Neural crest cell (in vitro differentiated cells): ENCODE measurements at regions not wholly inside any gene's neighbourhood (a gene's known extent, or its start where the extent isn't known, plus 50 kb on each side); places are given as distances from the start of the nearest gene placed in this dataset.

Experiments used
- DNase-seq: peaks from one replicate; pipeline ENCODE4 v3.0.0; 2021; ENCODE audit warnings: low read depth, mixed read lengths, low spot score
- H3K27ac Mint-ChIP-seq: one replicate; pipeline ENCODE4 v1.8.0; 2021; ENCODE audit warnings: mild to moderate bottlenecking, mixed read lengths; ENCODE audit not compliant: unreplicated experiment
- H3K27me3 Mint-ChIP-seq: 2 replicates; pipeline ENCODE4 v1.8.0; 2021; ENCODE audit warnings: low read depth, mild to moderate bottlenecking, mixed read lengths
- H3K36me3 Mint-ChIP-seq: 2 replicates; pipeline ENCODE4 v1.8.0; 2021; ENCODE audit warnings: low read depth, mild to moderate bottlenecking, mixed read lengths
- H3K4me1 Mint-ChIP-seq: 2 replicates; pipeline ENCODE4 v1.8.0; 2021; ENCODE audit warnings: mixed read lengths
- H3K4me3 Mint-ChIP-seq: one replicate; pipeline ENCODE4 v1.8.0; 2021; ENCODE audit warnings: mild to moderate bottlenecking, mixed read lengths
- H3K9me3 Mint-ChIP-seq: 2 replicates; pipeline ENCODE4 v1.8.0; 2021; ENCODE audit warnings: mixed read lengths
- TF ChIP-seq, protein P1 (sequence below): fragments of 200-600 bp; sonication (generic); conservative IDR thresholded peaks from 2 replicates; pipeline ENCODE4 v1.5.0; 2021; ENCODE audit warnings: antibody characterized with exemption, mild to moderate bottlenecking

DNA sequence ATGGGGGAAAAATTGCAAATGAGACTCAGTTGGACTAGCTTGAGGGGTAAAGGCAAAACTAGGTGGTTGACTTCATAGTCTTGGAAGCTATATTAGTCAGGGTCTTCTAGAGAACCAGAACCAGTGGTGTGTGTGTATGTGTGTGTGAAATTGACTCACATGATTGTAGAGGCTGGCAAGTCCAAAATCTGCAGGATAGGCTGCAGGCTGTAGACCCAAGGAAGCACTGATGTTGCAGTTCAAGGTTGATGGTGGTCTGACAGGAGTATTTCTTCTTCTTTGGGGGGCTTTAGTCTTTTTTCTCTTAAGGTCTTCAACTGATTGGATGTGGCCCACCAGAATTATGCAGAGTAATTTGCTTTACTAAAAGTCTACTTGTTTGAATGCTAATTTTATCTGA is 217.4 kb downstream of the MANEA start:
- no peaks in the 10 kb centered on the region for H3K9me3 Mint-ChIP-seq
- no peak overlapping the region for H3K27ac Mint-ChIP-seq
- peaks cover 3% of the 10 kb centered on the region for H3K27me3 Mint-ChIP-seq
- no peak overlapping the region for H3K4me3 Mint-ChIP-seq
- H3K4me1 Mint-ChIP-seq: no peaks in the 10 kb centered on the region
- H3K36me3 Mint-ChIP-seq: no peaks in the 10 kb centered on the region
- TF ChIP-seq, protein P1, sequence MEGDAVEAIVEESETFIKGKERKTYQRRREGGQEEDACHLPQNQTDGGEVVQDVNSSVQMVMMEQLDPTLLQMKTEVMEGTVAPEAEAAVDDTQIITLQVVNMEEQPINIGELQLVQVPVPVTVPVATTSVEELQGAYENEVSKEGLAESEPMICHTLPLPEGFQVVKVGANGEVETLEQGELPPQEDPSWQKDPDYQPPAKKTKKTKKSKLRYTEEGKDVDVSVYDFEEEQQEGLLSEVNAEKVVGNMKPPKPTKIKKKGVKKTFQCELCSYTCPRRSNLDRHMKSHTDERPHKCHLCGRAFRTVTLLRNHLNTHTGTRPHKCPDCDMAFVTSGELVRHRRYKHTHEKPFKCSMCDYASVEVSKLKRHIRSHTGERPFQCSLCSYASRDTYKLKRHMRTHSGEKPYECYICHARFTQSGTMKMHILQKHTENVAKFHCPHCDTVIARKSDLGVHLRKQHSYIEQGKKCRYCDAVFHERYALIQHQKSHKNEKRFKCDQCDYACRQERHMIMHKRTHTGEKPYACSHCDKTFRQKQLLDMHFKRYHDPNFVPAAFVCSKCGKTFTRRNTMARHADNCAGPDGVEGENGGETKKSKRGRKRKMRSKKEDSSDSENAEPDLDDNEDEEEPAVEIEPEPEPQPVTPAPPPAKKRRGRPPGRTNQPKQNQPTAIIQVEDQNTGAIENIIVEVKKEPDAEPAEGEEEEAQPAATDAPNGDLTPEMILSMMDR: no peak
- DNase-seq: no peak

DNA sequence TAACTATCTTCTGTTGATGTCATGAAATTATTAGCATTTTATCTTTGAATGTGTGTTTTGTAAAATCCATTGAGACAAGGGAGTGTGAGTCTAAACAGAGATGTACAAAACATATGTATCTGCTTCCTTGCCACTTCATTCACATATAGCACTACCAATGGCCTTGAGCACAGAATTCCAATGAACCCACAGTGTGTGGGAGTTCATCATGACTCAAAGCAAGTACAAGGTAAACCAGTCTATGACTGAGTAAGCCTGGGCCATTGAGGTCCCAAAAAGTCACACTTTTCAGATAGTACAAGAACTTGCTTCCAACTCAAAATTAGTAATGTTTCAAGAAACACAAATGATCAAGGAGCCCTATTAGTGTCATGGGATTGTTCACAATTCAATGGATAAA is 218.6 kb downstream of the MANEA start:
- no peak overlapping the region for H3K4me3 Mint-ChIP-seq
- H3K27ac Mint-ChIP-seq: no peak overlapping the region
- H3K27me3 Mint-ChIP-seq: peaks cover 3% of the 10 kb centered on the region
- TF ChIP-seq, protein P1: no peak
- no peaks in the 10 kb centered on the region for H3K9me3 Mint-ChIP-seq
- H3K36me3 Mint-ChIP-seq: no peaks in the 10 kb centered on the region
- H3K4me1 Mint-ChIP-seq: no peaks in the 10 kb centered on the region
- no peak for DNase-seq

DNA sequence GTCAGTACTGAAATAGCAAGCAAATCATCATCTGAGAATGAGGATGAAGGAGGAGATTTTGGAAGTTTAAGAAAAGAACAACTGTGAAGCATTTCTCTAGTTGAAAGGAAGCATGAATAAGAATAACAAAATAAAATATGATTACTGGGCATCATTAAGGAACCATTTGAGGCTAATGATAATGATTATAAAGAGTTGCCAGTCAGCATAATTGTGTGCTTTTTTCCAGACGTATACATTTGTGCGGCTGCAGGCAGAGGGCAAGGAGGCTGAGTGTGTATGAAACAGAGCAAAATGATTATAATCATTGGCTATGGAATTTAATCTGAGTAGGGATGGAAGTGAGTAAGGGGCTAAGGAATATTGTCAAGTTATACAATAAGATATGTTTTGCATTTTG is 218.7 kb upstream of the FUT9 start:
- Mint-ChIP-seq H3K36me3 (no peaks in the 10 kb centered on the region), H3K9me3 (no peaks in the 10 kb centered on the region), H3K27ac (no peak overlapping the region), H3K4me3 (no peak overlapping the region), H3K27me3 (peaks cover 3% of the 10 kb centered on the region), H3K4me1 (no peaks in the 10 kb centered on the region)
- DNase-seq: no peak
- TF ChIP-seq, protein P1: no peak

DNA sequence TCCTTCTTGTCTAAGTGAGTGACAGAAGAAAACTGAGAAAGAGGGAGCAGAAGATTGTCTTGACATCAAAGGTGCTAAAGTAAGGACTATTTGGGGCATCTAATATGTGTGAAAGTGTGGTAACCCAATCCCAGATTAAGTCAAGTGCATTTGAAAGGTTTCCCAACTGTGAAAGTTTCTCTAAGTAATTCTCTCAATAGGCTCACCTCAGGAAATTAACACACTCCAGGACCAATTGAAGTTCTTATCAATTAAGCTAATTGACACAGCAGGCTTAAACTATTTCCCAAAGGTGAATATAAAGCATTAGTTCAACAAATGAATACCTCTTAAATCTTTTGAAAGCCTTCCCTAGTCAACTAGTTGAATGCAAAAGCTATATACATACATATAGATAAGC is 212.8 kb upstream of the FUT9 start:
- H3K27me3 Mint-ChIP-seq: no peaks in the 10 kb centered on the region
- H3K4me3 Mint-ChIP-seq: no peak overlapping the region

DNA sequence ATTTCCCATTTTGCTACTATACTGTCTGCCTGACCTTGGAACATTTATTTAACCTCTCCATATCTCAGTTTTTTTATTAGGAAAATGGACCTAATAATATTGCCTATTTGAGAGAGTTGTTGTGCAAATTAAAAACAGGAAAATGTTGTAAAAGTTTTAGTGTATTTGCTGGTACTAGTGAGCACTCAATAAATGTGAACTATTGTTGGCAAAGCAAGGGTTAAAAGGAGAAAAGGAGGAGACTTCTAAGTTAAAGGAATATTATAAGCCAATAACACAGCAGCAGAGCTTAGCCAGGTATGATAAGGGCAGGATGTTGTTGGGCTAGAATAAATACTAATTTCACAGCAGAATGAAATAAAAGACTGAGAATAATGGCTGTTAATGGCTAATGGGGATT is 211.9 kb upstream of the FUT9 start:
- no peaks in the 10 kb centered on the region for H3K4me1 Mint-ChIP-seq
- H3K27me3 Mint-ChIP-seq: no peaks in the 10 kb centered on the region
- no peaks in the 10 kb centered on the region for H3K36me3 Mint-ChIP-seq
- H3K9me3 Mint-ChIP-seq: peaks cover 2% of the 10 kb centered on the region
- TF ChIP-seq, protein P1: no peak
- H3K4me3 Mint-ChIP-seq: no peak overlapping the region
- no peak for DNase-seq
- no peak overlapping the region for H3K27ac Mint-ChIP-seq

More for the DNA sequence above, 212.8 kb upstream of the FUT9 start:
- TF ChIP-seq, protein P1: no peak
- Mint-ChIP-seq H3K4me1 (no peaks in the 10 kb centered on the region), H3K27ac (no peak overlapping the region), H3K36me3 (no peaks in the 10 kb centered on the region), H3K9me3 (no peaks in the 10 kb centered on the region)
- no peak for DNase-seq
